ENCODE measurements at regions not wholly inside any gene's neighbourhood (a gene's known extent, or its start where the extent isn't known, plus 50 kb on each side); places are given as distances from the start of the nearest gene placed in this dataset.
A peak's percentile ranks its signal among the peaks of the same experiment; 100 is the strongest.

DNA sequence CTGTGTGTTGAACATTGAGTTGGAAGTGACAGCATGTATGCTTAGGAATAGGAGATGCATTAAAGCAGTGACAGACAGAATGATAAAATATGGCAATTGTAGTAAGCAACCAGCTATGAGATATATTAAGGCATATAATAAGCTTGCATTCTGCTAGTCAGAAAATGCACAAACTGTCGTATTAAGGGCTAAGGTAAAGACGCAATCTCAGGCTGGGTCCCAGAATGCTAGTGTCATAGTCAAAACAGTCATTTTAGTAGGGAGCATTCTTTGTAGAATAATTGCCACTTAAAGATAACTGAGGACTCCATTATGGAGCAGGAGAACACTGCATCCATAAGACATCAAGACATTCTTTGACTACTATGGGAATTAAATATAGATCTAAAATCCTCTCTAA, 1369.7 kb upstream of the C9orf72 start:
- Histone ChIP-seq H3K79me1 (ENCODE audit: insufficient read depth, low read depth, low read length, poor library complexity, severe bottlenecking) (no peaks in the 10 kb centered on the region), H2BK120ac (ENCODE audit: low read depth, low read length, poor library complexity, severe bottlenecking) (no peak overlapping the region), H2AFZ (ENCODE audit: low read length) (no peak overlapping the region), H2AK5ac (ENCODE audit: insufficient read length, low read length) (no peak overlapping the region), H3K4ac (ENCODE audit: low read depth, low read length) (no peak overlapping the region), H4K91ac (ENCODE audit: insufficient read length, low read depth, low read length) (no peak overlapping the region), H3K23me2 (ENCODE audit: insufficient read length, low read depth, low read length, poor library complexity, severe bottlenecking) (no peaks in the 10 kb centered on the region), H3K4me1 (ENCODE audit: insufficient read depth, low read length) (peaks cover 6% of the 10 kb centered on the region; the same call in 1 of the 2 replicates), H3K9ac (ENCODE audit: extremely low read depth, insufficient read length, low read length) (no peak overlapping the region), H4K8ac (replicated peaks; ENCODE audit: insufficient read length, low read depth, low read length) (no peak overlapping the region), H3T11ph (ENCODE audit: low read length) (no peak overlapping the region), H4K20me1 (ENCODE audit: control insufficient read depth, insufficient read depth, insufficient read length) (no peaks in the 10 kb centered on the region), H3K9me3 (ENCODE audit: control insufficient read depth, low read depth, low read length) (no peaks in the 10 kb centered on the region), H3K56ac (ENCODE audit: insufficient read length, low read depth, low read length) (no peak overlapping the region), H3K4me2 (ENCODE audit: insufficient read depth, insufficient read length, low read length) (no peak overlapping the region), H3K27ac (ENCODE audit: insufficient read length, low read depth, low read length) (no peak overlapping the region), H3K27me3 (ENCODE audit: insufficient read depth, low read length) (no peaks in the 10 kb centered on the region), H2BK15ac (ENCODE audit: low read depth, low read length) (no peak overlapping the region), H3K14ac (ENCODE audit: insufficient read depth, low read length) (no peak overlapping the region), H3K23ac (ENCODE audit: insufficient read length, low read depth, low read length) (no peak overlapping the region), H3K79me2 (ENCODE audit: insufficient read depth, low read length) (no peaks in the 10 kb centered on the region), H3K18ac (ENCODE audit: insufficient read length, low read depth, low read length) (no peak overlapping the region), H2BK5ac (ENCODE audit: insufficient read length, low read length) (no peak overlapping the region), H2BK20ac (ENCODE audit: low read depth, low read length, poor library complexity, severe bottlenecking) (no peak overlapping the region), H4K5ac (ENCODE audit: insufficient read length, low read depth, low read length) (no peak overlapping the region), H2BK12ac (ENCODE audit: insufficient read length, low read depth, low read length) (no peak overlapping the region)
- H3K9me3 Mint-ChIP-seq, result no peaks in the 10 kb centered on the region; a peak in 1 of 5 replicates
- no CpG with 5 or more reads among the region's 2 CpGs for WGBS (ENCODE audit: extremely low coverage, insufficient read length, low lambda C conversion rate)
- H3K27me3 Mint-ChIP-seq (ENCODE audit: low read depth), result no peaks in the 10 kb centered on the region
- H3K36me3 Mint-ChIP-seq (ENCODE audit: insufficient read depth in 1 of 3, low read depth in 3 of 3), result no peaks in the 10 kb centered on the region
- no peak overlapping the region for H3K4me3 Mint-ChIP-seq
- peaks cover 35 to 45% of the 10 kb centered on the region in 2 experiments for H3K4me1 Mint-ChIP-seq
- peak overlapping the region in 1 of 3 experiments; percentile 23; a peak in 1 of 7 replicates for H3K27ac Mint-ChIP-seq
- TF ChIP-seq, protein P1, sequence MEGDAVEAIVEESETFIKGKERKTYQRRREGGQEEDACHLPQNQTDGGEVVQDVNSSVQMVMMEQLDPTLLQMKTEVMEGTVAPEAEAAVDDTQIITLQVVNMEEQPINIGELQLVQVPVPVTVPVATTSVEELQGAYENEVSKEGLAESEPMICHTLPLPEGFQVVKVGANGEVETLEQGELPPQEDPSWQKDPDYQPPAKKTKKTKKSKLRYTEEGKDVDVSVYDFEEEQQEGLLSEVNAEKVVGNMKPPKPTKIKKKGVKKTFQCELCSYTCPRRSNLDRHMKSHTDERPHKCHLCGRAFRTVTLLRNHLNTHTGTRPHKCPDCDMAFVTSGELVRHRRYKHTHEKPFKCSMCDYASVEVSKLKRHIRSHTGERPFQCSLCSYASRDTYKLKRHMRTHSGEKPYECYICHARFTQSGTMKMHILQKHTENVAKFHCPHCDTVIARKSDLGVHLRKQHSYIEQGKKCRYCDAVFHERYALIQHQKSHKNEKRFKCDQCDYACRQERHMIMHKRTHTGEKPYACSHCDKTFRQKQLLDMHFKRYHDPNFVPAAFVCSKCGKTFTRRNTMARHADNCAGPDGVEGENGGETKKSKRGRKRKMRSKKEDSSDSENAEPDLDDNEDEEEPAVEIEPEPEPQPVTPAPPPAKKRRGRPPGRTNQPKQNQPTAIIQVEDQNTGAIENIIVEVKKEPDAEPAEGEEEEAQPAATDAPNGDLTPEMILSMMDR (conservative IDR thresholded peaks at IDR 0.05), result no peak
- no peak for DNase-seq

All from H9 (cell line).